Left ventricle myocardium inferior (tissue), 1 donor: ENCODE measurements at regions not wholly inside any gene's neighbourhood (a gene's known extent, or its start where the extent isn't known, plus 50 kb on each side); places are given as distances from the start of the nearest gene placed in this dataset.

Source experiments
- DNase-seq: peaks from one replicate; pipeline ENCODE4 v3.0.0-alpha.2; 2020
- H3K27ac ChIP-seq: fragments of 200-600 bp; replicated peaks from 2 replicates; pipeline ENCODE4 v1.8.0; 2021
- H3K27me3 ChIP-seq: fragments of 200-600 bp; 2 replicates; pipeline ENCODE4 v1.8.0; 2021; ENCODE audit warnings: low read depth
- H3K36me3 ChIP-seq: fragments of 200-600 bp; 2 replicates; pipeline ENCODE4 v1.8.0; 2021
- H3K4me1 ChIP-seq: fragments of 200-600 bp; 2 replicates; pipeline ENCODE4 v1.8.0; 2021
- H3K4me3 ChIP-seq: fragments of 200-600 bp; 2 replicates; pipeline ENCODE4 v1.8.0; 2021; ENCODE audit warnings: mild to moderate bottlenecking, moderate library complexity
- H3K9me3 ChIP-seq: fragments of 200-600 bp; replicated peaks from 2 replicates; pipeline ENCODE4 v1.8.0; 2021
- intact Hi-C: fragments of 100-400 bp; cut with micrococcal nuclease; formaldehyde crosslinking; loops from one replicate; pipeline ENCODE4 v1.11.0; 2022
- TF ChIP-seq, protein P1 (sequence below): fragments of 200-600 bp; IDR thresholded peaks from 2 replicates; pipeline ENCODE4 v1.8.0; 2021; ENCODE audit warnings: antibody characterized with exemption, mild to moderate bottlenecking, borderline replicate concordance
- donor health status: DM: no; HTN: yes; CAD: no; lungs with severe emphysema.

DNA sequence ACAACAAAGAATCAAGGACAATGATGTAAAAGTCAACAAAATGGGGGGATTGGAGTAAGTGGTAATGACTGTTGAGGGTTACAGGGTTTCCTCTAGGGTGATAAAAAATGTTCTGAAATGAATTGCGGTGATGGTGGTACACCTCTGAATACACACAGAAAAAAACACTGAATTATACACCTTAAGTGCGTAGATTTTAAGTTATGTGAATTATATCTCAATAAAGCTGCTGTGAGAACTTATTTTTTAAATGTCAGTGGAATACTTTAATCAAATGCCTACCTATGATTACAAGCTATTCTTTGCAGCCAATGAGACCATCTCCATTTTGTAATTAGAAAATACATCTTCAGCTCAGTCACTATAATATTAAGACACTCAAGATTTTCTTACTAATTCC lies 53.5 kb downstream of the ZNF608 start:
- Histone ChIP-seq H3K27ac (no peak overlapping the region), H3K4me3 (no peak overlapping the region), H3K9me3 (no peaks in the 10 kb centered on the region), H3K4me1 (peaks cover 37% of the 10 kb centered on the region), H3K27me3 (no peaks in the 10 kb centered on the region), H3K36me3 (no peaks in the 10 kb centered on the region)
- intact Hi-C loops = no loop called here
- DNase-seq = no peak
- TF ChIP-seq, protein P1, sequence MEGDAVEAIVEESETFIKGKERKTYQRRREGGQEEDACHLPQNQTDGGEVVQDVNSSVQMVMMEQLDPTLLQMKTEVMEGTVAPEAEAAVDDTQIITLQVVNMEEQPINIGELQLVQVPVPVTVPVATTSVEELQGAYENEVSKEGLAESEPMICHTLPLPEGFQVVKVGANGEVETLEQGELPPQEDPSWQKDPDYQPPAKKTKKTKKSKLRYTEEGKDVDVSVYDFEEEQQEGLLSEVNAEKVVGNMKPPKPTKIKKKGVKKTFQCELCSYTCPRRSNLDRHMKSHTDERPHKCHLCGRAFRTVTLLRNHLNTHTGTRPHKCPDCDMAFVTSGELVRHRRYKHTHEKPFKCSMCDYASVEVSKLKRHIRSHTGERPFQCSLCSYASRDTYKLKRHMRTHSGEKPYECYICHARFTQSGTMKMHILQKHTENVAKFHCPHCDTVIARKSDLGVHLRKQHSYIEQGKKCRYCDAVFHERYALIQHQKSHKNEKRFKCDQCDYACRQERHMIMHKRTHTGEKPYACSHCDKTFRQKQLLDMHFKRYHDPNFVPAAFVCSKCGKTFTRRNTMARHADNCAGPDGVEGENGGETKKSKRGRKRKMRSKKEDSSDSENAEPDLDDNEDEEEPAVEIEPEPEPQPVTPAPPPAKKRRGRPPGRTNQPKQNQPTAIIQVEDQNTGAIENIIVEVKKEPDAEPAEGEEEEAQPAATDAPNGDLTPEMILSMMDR = no peak

DNA sequence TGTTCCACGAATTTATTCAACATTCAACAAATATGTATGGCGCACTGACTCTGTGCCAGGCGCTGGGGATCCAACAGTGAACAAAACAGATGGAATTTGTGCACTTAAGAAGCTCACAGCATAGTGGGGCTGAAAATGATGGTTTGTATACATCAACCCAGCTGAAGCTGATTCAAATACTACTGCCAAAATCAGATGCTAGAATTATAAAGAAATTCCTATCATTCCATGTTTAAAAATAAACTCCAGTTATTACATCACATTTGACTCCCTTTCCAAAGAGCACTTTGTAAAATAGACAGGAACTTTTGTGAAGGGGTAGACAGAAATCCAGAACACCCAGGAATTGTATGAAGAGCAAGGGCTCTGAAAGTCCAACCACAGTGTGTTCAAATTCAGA lies 54.1 kb downstream of the ZNF608 start:
- DNase-seq = no peak
- Histone ChIP-seq H3K4me1 (peaks cover 31% of the 10 kb centered on the region), H3K27ac (no peak overlapping the region), H3K9me3 (no peaks in the 10 kb centered on the region), H3K36me3 (no peaks in the 10 kb centered on the region), H3K27me3 (no peaks in the 10 kb centered on the region), H3K4me3 (no peak overlapping the region)
- intact Hi-C loops = no loop called here
- TF ChIP-seq, protein P1 = no peak

DNA sequence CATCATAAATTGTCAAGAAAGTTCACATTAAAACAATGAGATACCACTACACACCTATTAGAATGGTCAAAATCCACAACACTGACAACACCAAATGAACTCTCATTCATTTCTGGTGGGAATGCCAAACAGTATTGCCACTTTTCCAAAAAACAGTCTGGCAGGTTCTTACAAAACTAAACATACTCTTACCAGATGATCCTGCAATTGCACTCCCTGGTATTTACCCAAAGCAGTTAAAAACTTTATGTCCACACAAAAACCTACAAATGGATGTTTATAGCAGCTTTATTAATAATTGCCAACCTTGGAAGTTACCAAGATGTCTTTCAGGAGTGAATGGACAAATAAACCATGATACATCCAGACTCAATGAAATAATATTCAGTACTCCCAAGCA lies 56.8 kb downstream of the ZNF608 start:
- Histone ChIP-seq H3K4me1 (peaks cover 45% of the 10 kb centered on the region), H3K27ac (no peak overlapping the region), H3K9me3 (no peaks in the 10 kb centered on the region), H3K4me3 (no peak overlapping the region), H3K36me3 (no peaks in the 10 kb centered on the region), H3K27me3 (no peaks in the 10 kb centered on the region)
- intact Hi-C loops = no loop called here
- DNase-seq = no peak
- TF ChIP-seq, protein P1 = no peak

DNA sequence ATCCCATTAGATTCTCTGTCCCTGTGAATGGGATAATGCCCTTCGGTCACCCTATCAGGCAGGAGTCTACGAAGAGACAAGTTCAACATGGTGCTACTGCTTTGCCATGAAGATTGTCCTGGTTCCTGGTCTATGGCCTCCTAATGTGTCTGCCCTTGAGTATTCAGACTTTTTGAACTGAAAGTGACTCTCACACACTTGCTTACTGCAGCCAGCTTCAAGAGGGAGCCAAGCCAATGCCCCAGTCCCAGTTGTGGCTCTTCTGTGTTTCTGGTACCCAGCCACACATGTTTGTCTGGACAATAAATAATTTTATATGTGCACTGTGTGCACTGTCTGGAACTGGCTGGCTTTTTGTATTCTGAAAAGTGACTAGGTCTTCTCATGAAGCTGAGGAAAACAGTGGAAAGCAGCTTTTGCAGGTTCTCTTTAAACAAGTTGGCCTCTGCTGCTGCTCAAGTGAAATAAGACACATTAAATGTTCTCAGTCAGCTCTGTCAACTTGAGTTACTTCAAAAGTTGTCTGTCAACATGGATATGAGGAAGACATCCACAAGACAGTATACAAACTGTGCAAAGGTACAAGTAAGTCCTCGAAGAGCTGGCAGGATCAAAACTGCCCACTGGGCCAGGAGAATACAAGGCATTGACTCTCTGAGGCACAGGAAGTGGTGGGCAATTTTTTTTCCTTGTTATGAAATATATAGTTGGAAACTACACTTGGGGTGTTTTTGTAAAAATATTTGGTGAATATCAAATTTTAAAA lies 60.0 kb downstream of the ZNF608 start:
- no peak overlapping the region for H3K27ac ChIP-seq
- H3K9me3 ChIP-seq = no peaks in the 10 kb centered on the region
- no peak overlapping the region for H3K4me3 ChIP-seq
- TF ChIP-seq, protein P1 = no peak
- H3K27me3 ChIP-seq = no peaks in the 10 kb centered on the region
- intact Hi-C loops = no loop called here
- no peaks in the 10 kb centered on the region for H3K36me3 ChIP-seq
- DNase-seq = no peak
- peaks cover 39% of the 10 kb centered on the region for H3K4me1 ChIP-seq

DNA sequence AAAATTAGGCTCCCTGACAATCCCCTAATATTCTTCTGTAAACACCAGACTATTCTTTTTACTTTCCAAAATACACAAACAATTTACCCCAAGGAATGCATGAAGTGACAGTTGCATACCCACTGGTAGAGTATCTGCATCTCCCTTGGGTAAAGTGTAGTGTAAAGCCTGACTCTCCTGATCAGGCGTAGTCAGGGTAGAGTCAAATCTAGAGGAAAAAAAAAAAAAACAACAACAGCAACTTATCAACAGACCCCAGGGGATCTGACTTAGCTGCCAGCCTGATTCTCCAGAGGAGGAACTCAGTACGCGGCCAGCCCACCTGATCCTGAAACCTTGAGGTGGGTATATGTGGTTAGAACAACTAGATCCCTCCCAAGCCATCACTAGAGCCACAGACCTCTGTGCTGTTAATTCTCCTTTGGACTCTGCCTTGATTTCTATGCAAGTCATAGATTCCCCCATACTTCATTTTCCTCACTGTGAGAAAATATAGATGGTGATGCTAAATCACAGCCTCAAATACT lies 61.0 kb downstream of the ZNF608 start:
- H3K9me3 ChIP-seq = no peaks in the 10 kb centered on the region
- no peaks in the 10 kb centered on the region for H3K27me3 ChIP-seq
- no peak for DNase-seq
- intact Hi-C loops = no loop called here
- no peak overlapping the region for H3K27ac ChIP-seq
- no peak overlapping the region for H3K4me3 ChIP-seq
- H3K36me3 ChIP-seq = no peaks in the 10 kb centered on the region
- H3K4me1 ChIP-seq = peaks cover 39% of the 10 kb centered on the region
- TF ChIP-seq, protein P1 = no peak
